Thoracic aorta (tissue), 2 donors: ENCODE measurements at regions not wholly inside any gene's neighbourhood (a gene's known extent, or its start where the extent isn't known, plus 50 kb on each side); places are given as distances from the start of the nearest gene placed in this dataset.

Experiments
- ATAC-seq: fragments of 150-250 bp; one replicate; pipeline ENCODE4 v1.8.0; 2017; ENCODE audit warnings: low read depth; ENCODE audit not compliant: insufficient number of reproducible peaks, low FRiP score
- DNase-seq: peaks from one replicate; pipeline ENCODE4 v3.0.0-alpha.2; 2020; ENCODE audit warnings: low spot score
- H3K27ac ChIP-seq, 2 donors: fragments of 200-600 bp; sonication (generic); 1 replicate in 1 of 2; 2 replicates in 1 of 2; pipeline ENCODE4 v1.5.1; 2016; ENCODE audit warnings: mild to moderate bottlenecking in 2 of 2, moderate library complexity in 2 of 2
- H3K27me3 ChIP-seq: fragments of 200-600 bp; sonication (generic); replicated peaks from 2 replicates; pipeline ENCODE4 v1.6.0; 2016; ENCODE audit warnings: mild to moderate bottlenecking; ENCODE audit not compliant: insufficient read depth
- H3K36me3 ChIP-seq: fragments of 200-600 bp; sonication (generic); one replicate; pipeline ENCODE4 v1.5.1; 2016
- H3K4me1 ChIP-seq, 2 donors: fragments of 200-600 bp; sonication (generic); 1 replicate in 1 of 2; 2 replicates in 1 of 2; pipeline versions ENCODE4 v1.5.1 to v1.6.0; 2016; ENCODE audit warnings: low read depth in 2 of 2, mild to moderate bottlenecking in 1 of 2; ENCODE audit not compliant: control insufficient read depth in 1 of 2
- H3K4me3 ChIP-seq: fragments of 200-600 bp; sonication (generic); 2 replicates; pipeline ENCODE4 v1.5.1; 2016; ENCODE audit warnings: mild to moderate bottlenecking
- H3K9me3 ChIP-seq: fragments of 200-600 bp; sonication (generic); 2 replicates; pipeline ENCODE4 v1.5.1; 2016
- CTCF ChIP-seq: fragments of 200-600 bp; sonication (generic); IDR thresholded peaks from one replicate; pipeline ENCODE4 v1.5.1; 2019; ENCODE audit warnings: antibody characterized with exemption

DNA sequence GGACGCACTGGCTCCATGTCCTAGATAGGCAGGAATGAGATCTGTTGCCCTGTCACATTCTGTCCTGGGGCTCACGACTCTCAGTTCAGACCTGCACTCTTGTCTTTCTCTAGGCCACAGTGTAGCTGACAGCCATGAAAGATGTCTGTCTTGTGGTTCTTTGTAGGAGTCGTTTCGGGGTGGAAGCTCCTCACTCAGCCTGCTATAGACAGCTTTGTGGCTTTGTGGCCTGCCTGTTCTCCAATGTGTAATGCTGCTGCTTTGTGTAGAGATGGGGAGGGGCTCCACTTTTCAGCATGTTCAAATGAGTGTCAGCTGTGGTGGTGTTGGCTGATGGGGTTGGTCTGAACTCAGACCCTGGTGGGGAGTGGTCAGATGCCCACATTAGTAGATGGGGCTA, 410.7 kb downstream of the ACTR3B start:
- ATAC-seq, result no peak
- no peak for TF ChIP-seq CTCF
- H3K27ac ChIP-seq, result no peak overlapping the region
- no peaks in the 10 kb centered on the region for H3K27me3 ChIP-seq
- peaks cover 3% of the 10 kb centered on the region for H3K9me3 ChIP-seq
- H3K4me1 ChIP-seq, result no peaks in the 10 kb centered on the region
- no peak for DNase-seq
- no peak overlapping the region for H3K4me3 ChIP-seq
- no peaks in the 10 kb centered on the region for H3K36me3 ChIP-seq

GRCh38 chr7:153185936-153186335, 426.4 kb downstream of the ACTR3B start:
- DNase-seq (no peak), ATAC-seq (no peak)
- H3K27me3 ChIP-seq, result no peaks in the 10 kb centered on the region
- H3K4me1 ChIP-seq, result no peaks in the 10 kb centered on the region
- no peak overlapping the region for H3K27ac ChIP-seq
- H3K4me3 ChIP-seq, result no peak overlapping the region
- TF ChIP-seq CTCF, result no peak
- no peaks in the 10 kb centered on the region for H3K9me3 ChIP-seq
- no peaks in the 10 kb centered on the region for H3K36me3 ChIP-seq

DNA sequence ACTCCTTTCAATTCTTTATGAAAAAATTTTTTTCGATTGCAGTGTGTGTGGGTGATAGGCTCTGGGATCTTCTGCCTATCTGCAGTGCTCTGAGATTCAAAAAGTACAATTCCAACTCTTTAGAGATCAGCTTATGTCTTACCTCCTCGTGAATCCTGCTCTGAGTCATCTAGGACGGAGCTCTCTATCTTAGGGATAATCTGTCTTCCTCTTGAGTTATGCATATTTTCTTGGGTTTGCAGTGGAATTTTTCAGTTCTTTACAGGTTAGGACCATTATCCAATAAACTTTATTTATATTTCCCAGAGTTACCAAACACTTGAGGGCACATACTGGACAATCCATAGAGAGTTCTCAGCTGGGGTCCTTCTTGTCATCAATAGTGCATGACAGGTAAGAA, 428.6 kb downstream of the ACTR3B start:
- Histone ChIP-seq H3K27me3 (no peaks in the 10 kb centered on the region), H3K9me3 (no peaks in the 10 kb centered on the region), H3K27ac (no peak overlapping the region), H3K36me3 (no peaks in the 10 kb centered on the region), H3K4me1 (no peaks in the 10 kb centered on the region), H3K4me3 (no peak overlapping the region)
- DNase-seq, result no peak
- no peak for ATAC-seq
- no peak for TF ChIP-seq CTCF

GRCh38 chr7:153188630-153189029, 429.1 kb downstream of the ACTR3B start:
- DNase-seq, result no peak
- no peak for TF ChIP-seq CTCF
- Histone ChIP-seq H3K9me3 (no peaks in the 10 kb centered on the region), H3K36me3 (no peaks in the 10 kb centered on the region), H3K4me3 (no peak overlapping the region), H3K27me3 (no peaks in the 10 kb centered on the region), H3K27ac (no peak overlapping the region), H3K4me1 (no peaks in the 10 kb centered on the region)
- no peak for ATAC-seq

DNA sequence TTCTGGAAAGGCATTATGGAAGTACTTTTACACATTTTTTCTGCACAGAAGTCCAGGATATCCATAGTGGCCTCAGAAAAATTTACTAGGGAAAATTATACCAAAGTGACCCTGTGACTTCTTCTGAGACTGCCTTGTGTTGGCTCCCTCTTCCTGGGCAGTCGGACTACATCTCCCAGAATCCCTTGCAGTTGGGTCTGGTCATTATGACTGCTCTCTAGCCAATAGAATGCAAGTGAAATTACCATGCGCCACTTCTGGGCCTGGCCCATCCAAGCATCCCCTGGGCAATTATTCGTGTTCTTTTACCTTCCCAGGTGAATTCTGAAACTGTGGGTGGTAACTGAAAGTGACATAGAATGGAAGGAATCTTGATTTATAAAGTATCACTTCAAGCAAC, 430.9 kb downstream of the ACTR3B start:
- no peaks in the 10 kb centered on the region for H3K27me3 ChIP-seq
- ATAC-seq, result no peak
- no peak for TF ChIP-seq CTCF
- no peaks in the 10 kb centered on the region for H3K36me3 ChIP-seq
- no peaks in the 10 kb centered on the region for H3K4me1 ChIP-seq
- H3K4me3 ChIP-seq, result no peak overlapping the region
- DNase-seq, result no peak
- H3K9me3 ChIP-seq, result no peaks in the 10 kb centered on the region
- H3K27ac ChIP-seq, result no peak overlapping the region
